22Rv1 (cell line): ENCODE measurements at regions not wholly inside any gene's neighbourhood (a gene's known extent, or its start where the extent isn't known, plus 50 kb on each side); places are given as distances from the start of the nearest gene placed in this dataset.

Source experiments
- CTCF ChIP-seq: fragments of 450-650 bp; IDR thresholded peaks from 2 replicates; pipeline ENCODE4 v1.5.1; 2017; ENCODE audit warnings: mild to moderate bottlenecking
- ZFX ChIP-seq: fragments of 450-650 bp; IDR thresholded peaks from 2 replicates; pipeline ENCODE4 v1.6.1; 2017; ENCODE audit warnings: antibody characterized with exemption, borderline replicate concordance

- no peak for TF ChIP-seq CTCF
- no peak for TF ChIP-seq ZFX
Observed at GRCh38 chr6:147081076-147081609, 123.1 kb upstream of the STXBP5 start.
